ENCODE measurements at regions not wholly inside any gene's neighbourhood (a gene's known extent, or its start where the extent isn't known, plus 50 kb on each side); places are given as distances from the start of the nearest gene placed in this dataset.
"Not testable (repeated sequence)": the region's sequence is repeated elsewhere in the genome, so short reads cannot be mapped to it uniquely, and the experiment has no call there.

DNA sequence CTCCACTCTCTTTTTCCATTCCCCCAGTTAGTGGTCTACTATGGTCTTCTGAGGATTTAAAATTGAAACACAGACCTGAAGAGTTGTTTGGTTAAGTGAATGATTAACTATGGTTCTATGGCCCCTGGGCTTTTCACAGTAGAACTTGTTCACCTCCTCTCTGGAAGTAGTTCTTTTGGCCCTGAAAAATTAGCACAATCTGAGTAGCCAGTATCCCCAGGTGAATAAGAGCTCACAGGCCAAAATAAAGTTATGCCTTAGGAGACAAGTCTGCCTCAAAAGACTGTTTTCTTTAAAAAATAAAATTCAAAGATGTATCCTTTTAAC, 298.7 kb downstream of the TSPY2 start:
- TF ChIP-seq CBFB (CRISPR knock-in tag; IDR thresholded peaks at IDR 0.05; ENCODE audit: low read depth); SP1 (CRISPR knock-in tag; conservative IDR thresholded peaks at IDR 0.05): not testable (repeated sequence)
- TF ChIP-seq, protein P1, sequence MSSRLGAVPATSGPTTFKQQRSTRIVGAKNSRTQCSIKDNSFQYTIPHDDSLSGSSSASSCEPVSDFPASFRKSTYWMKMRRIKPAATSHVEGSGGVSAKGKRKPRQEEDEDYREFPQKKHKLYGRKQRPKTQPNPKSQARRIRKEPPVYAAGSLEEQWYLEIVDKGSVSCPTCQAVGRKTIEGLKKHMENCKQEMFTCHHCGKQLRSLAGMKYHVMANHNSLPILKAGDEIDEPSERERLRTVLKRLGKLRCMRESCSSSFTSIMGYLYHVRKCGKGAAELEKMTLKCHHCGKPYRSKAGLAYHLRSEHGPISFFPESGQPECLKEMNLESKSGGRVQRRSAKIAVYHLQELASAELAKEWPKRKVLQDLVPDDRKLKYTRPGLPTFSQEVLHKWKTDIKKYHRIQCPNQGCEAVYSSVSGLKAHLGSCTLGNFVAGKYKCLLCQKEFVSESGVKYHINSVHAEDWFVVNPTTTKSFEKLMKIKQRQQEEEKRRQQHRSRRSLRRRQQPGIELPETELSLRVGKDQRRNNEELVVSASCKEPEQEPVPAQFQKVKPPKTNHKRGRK (CRISPR knock-in tag; IDR thresholded peaks at IDR 0.05; ENCODE audit: borderline replicate concordance), result not testable (repeated sequence)
